PC-9 (cell line): ENCODE measurements at regions not wholly inside any gene's neighbourhood (a gene's known extent, or its start where the extent isn't known, plus 50 kb on each side); places are given as distances from the start of the nearest gene placed in this dataset.

ENCODE experiments used
- BruUV-seq: library from RNA; stranded (reverse); fragments of 400-500 nt; replicated peaks from 2 replicates; lab custom pipeline; 2021; lab: Mats Ljungman, UMichigan
- CTCF ChIA-PET: fragments of 300-600 bp; sonication (Branson Sonifier 250); formaldehyde crosslinking; loops from one replicate; lab custom pipeline; 2022; ENCODE audit warnings: antibody characterized with exemption; lab: Charles Lee
- POLR2A ChIA-PET: fragments of 300-600 bp; sonication (Branson Sonifier 250); formaldehyde crosslinking; loops from one replicate; lab custom pipeline; 2022; ENCODE audit warnings: antibody characterized with exemption; ENCODE audit not compliant: unreplicated experiment; lab: Charles Lee
- DNase-seq, 2 experiments: peaks; one replicate each; pipeline versions ENCODE4 v3.0.0 to v3.0.0-alpha.2; 2015 to 2022; ENCODE audit warnings: mixed read lengths in 1 of 2
- H2AFZ ChIP-seq: fragments of 200-600 bp; sonication (generic); 2 replicates; pipeline ENCODE4 v1.8.1; 2017; ENCODE audit warnings: antibody characterized with exemption
- H3F3A ChIP-seq: fragments of 200-600 bp; sonication (generic); 2 replicates; pipeline ENCODE4 v1.8.1; 2017; ENCODE audit warnings: antibody characterized with exemption, mild to moderate bottlenecking, low read depth; ENCODE audit not compliant: insufficient read depth
- H3K27ac ChIP-seq: fragments of 200-600 bp; sonication (generic); 2 replicates; pipeline ENCODE4 v1.6.1; 2016; ENCODE audit warnings: mixed run types
- H3K27me3 ChIP-seq: fragments of 200-600 bp; sonication (generic); 2 replicates; pipeline ENCODE4 v1.6.1; 2016; ENCODE audit warnings: low read depth, mixed run types; ENCODE audit not compliant: insufficient read depth
- H3K36me3 ChIP-seq: fragments of 200-600 bp; sonication (generic); 2 replicates; pipeline ENCODE4 v1.6.1; 2016; ENCODE audit warnings: low read depth, mixed run types
- H3K4me1 ChIP-seq: fragments of 200-600 bp; sonication (generic); replicated peaks from 2 replicates; pipeline ENCODE4 v1.6.1; 2016; ENCODE audit warnings: mixed run types; ENCODE audit not compliant: insufficient read depth
- H3K4me2 ChIP-seq: fragments of 200-600 bp; sonication (generic); 2 replicates; pipeline ENCODE4 v1.6.1; 2017; ENCODE audit warnings: mixed run types
- H3K4me3 ChIP-seq: fragments of 200-600 bp; sonication (generic); 2 replicates; pipeline ENCODE4 v1.6.1; 2016; ENCODE audit warnings: mixed run types
- H3K79me2 ChIP-seq: fragments of 200-600 bp; sonication (generic); 2 replicates; pipeline ENCODE4 v1.6.1; 2017; ENCODE audit warnings: low read depth, mixed run types
- H3K9me2 ChIP-seq: fragments of 200-600 bp; sonication (generic); 2 replicates; pipeline ENCODE4 v1.8.1; 2017; ENCODE audit warnings: mild to moderate bottlenecking; ENCODE audit not compliant: insufficient read depth
- H3K9me3 ChIP-seq: fragments of 200-600 bp; sonication (generic); 2 replicates; pipeline ENCODE4 v1.8.1; 2016; ENCODE audit warnings: low read depth; ENCODE audit not compliant: insufficient read depth
- H4K20me1 ChIP-seq: fragments of 200-600 bp; sonication (generic); 2 replicates; pipeline ENCODE4 v1.8.1; 2017; ENCODE audit not compliant: insufficient read depth
- CTCF ChIP-seq: fragments of 200-600 bp; sonication (generic); conservative IDR thresholded peaks from 2 replicates; pipeline ENCODE4 v1.6.1; 2017; ENCODE audit warnings: mixed run types, antibody characterized with exemption, mild to moderate bottlenecking, moderate library complexity
- EZH2 ChIP-seq: fragments of 200-600 bp; sonication (generic); IDR thresholded peaks from 2 replicates; pipeline ENCODE4 v1.8.0; 2017; ENCODE audit warnings: antibody characterized with exemption, low read depth
- intact Hi-C: fragments of 100-400 bp; cut with micrococcal nuclease; formaldehyde crosslinking; loops from one replicate; pipeline ENCODE4 v1.10.0; 2022; ENCODE audit not compliant: unreplicated experiment

GRCh38 chr3:135559802-135560201 lies 405.7 kb upstream of the PPP2R3A start:
- Histone ChIP-seq H3K9me2 (no peaks in the 10 kb centered on the region), H3K4me2 (no peak overlapping the region), H2AFZ (no peak overlapping the region), H3K4me1 (no peaks in the 10 kb centered on the region), H3K79me2 (no peaks in the 10 kb centered on the region), H3F3A (no peaks in the 10 kb centered on the region), H3K27me3 (no peaks in the 10 kb centered on the region), H3K9me3 (no peaks in the 10 kb centered on the region), H3K27ac (no peak overlapping the region), H3K4me3 (no peak overlapping the region), H4K20me1 (no peaks in the 10 kb centered on the region), H3K36me3 (no peaks in the 10 kb centered on the region)
- no peak for DNase-seq
- intact Hi-C loops: no loop called here
- POLR2A ChIA-PET: no interaction called here
- no peak for TF ChIP-seq CTCF
- TF ChIP-seq EZH2: no peak
- no TSS peak for BruUV-seq
- CTCF ChIA-PET: no interaction called here

DNA sequence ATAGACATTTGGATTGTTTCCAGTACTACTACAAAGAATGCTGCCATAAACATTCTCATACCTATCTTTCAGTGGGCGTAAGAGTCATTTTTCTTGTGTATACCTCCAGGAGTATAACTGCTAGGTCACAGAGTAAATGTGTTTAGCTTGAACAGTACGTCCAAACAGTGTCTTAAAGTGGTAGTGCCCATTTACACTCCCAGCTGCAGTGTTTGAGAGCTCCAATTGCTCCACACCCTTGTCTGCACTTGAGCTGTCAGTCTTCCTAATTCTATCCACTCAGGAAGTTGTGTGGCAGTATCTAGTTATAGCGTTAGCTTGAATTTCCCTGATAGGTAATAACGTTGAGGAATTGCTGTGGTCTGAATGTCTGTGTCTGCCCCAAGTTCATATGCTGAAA lies 404.7 kb upstream of the PPP2R3A start:
- no peaks in the 10 kb centered on the region for H3K9me2 ChIP-seq
- intact Hi-C loops: no loop called here
- H3K4me2 ChIP-seq: no peak overlapping the region
- no peak overlapping the region for H3K27ac ChIP-seq
- no peaks in the 10 kb centered on the region for H3K4me1 ChIP-seq
- CTCF ChIA-PET: no interaction called here
- H3K79me2 ChIP-seq: no peaks in the 10 kb centered on the region
- H3K36me3 ChIP-seq: no peaks in the 10 kb centered on the region
- no peak overlapping the region for H3K4me3 ChIP-seq
- no peaks in the 10 kb centered on the region for H3K27me3 ChIP-seq
- no peak for TF ChIP-seq CTCF
- TF ChIP-seq EZH2: no peak
- H2AFZ ChIP-seq: no peak overlapping the region
- no TSS peak for BruUV-seq
- no peaks in the 10 kb centered on the region for H4K20me1 ChIP-seq
- no peaks in the 10 kb centered on the region for H3K9me3 ChIP-seq
- H3F3A ChIP-seq: no peaks in the 10 kb centered on the region
- POLR2A ChIA-PET: no interaction called here
- no peak for DNase-seq

- no peak for DNase-seq
- Histone ChIP-seq H3K36me3 (no peaks in the 10 kb centered on the region), H3K79me2 (no peaks in the 10 kb centered on the region), H3K27me3 (peaks cover 33% of the 10 kb centered on the region), H3K27ac (no peak overlapping the region), H2AFZ (no peak overlapping the region), H4K20me1 (no peaks in the 10 kb centered on the region), H3K9me3 (no peaks in the 10 kb centered on the region), H3F3A (no peaks in the 10 kb centered on the region), H3K4me3 (no peak overlapping the region), H3K9me2 (no peaks in the 10 kb centered on the region), H3K4me2 (no peak overlapping the region), H3K4me1 (no peaks in the 10 kb centered on the region)
- ChIA-PET CTCF (no interaction called here), POLR2A (no interaction called here)
- TF ChIP-seq CTCF (no peak), EZH2 (no peak)
- no TSS peak for BruUV-seq
- intact Hi-C loops: no loop called here
These were observed 400.8 kb upstream of the PPP2R3A start for GRCh38 chr3:135564696-135565095.
